ENCODE measurements at regions not wholly inside any gene's neighbourhood (a gene's known extent, or its start where the extent isn't known, plus 50 kb on each side); places are given as distances from the start of the nearest gene placed in this dataset.
A peak's percentile ranks its signal among the peaks of the same experiment; 100 is the strongest.

DNA sequence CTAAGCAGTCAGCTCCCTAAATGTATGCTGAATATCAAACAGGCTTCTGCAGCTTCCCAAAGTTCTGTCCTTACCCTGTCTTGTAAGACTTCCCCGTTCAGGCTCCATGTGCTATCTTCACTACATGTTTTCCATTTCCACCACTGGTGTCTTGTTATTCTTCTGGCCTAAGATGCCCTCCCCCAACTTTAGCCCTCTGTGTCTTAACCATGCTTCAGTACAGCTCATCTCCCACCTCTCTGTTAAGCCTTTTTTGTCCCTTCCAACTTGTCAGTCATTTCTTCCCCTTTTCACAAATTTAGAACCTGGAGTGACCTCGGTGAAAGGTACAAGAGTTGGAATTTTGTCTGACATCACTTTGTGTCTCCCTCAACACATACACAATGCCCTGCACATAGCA, 151.7 kb upstream of the TBL1XR1 start:
- no peak overlapping the region for H3K27ac ChIP-seq (ENCODE audit: low read depth, low read length)
- WGBS, 2 experiments (ENCODE audit: extremely low coverage in 1 of 2, insufficient coverage in 1 of 2, insufficient read length in 1 of 2, insufficient replicate concordance in 2 of 2, low coverage in 1 of 2, low lambda C conversion rate in 2 of 2, missing lambda C conversion rate in 1 of 2), result 95% methylated on average over 2 of the region's 2 CpGs; no CpG with 5 or more reads in 1 of the 2 experiments
- H2BK20ac ChIP-seq (ENCODE audit: low read length), result no peak overlapping the region
- no peak overlapping the region for H3K9ac ChIP-seq (replicated peaks in 1 of 4; ENCODE audit: extremely low read depth in 1 of 4, low read depth in 3 of 4, low read length in 3 of 4)
- no peak overlapping the region for H3K23ac ChIP-seq (ENCODE audit: insufficient read length)
- no peak overlapping the region for H2BK15ac ChIP-seq (ENCODE audit: low read length)
- no peaks in the 10 kb centered on the region for H3K23me2 ChIP-seq (ENCODE audit: low read depth, low read length)
- H3K79me1 ChIP-seq (ENCODE audit: low read depth, low read length), result no peaks in the 10 kb centered on the region
- H2AK5ac ChIP-seq (ENCODE audit: low read depth, low read length), result peak overlapping the region; percentile 78; the same call in 1 of the 2 replicates
- no peak overlapping the region for H4K5ac ChIP-seq (ENCODE audit: insufficient read length, low read depth, low read length)
- no peaks in the 10 kb centered on the region for H3K9me3 ChIP-seq (ENCODE audit: insufficient read depth in 2 of 2, low read depth in 1 of 2, low read length in 1 of 2)
- H4K8ac ChIP-seq (ENCODE audit: extremely low read depth, insufficient read depth, low read length), result no peak overlapping the region
- H3K27me3 ChIP-seq (replicated peaks in 1 of 4; ENCODE audit: control insufficient read depth in 3 of 4, extremely low read depth in 1 of 4, insufficient read depth in 3 of 4, low read length in 3 of 4), result peaks cover 2 to 29% (median 24%) of the 10 kb centered on the region in 4 experiments
- no peaks in the 10 kb centered on the region for H3K79me2 ChIP-seq (ENCODE audit: control insufficient read depth in 1 of 2, insufficient read depth in 2 of 2, low read length in 2 of 2)
- H3K18ac ChIP-seq (ENCODE audit: extremely low read depth, low read length), result no peak overlapping the region
- H4K91ac ChIP-seq (replicated peaks; ENCODE audit: insufficient read length, low read length), result no peak overlapping the region
- no peak overlapping the region for H3K4ac ChIP-seq (replicated peaks; ENCODE audit: insufficient read length, low read depth, low read length)
- no peaks in the 10 kb centered on the region for H3K36me3 ChIP-seq (ENCODE audit: control insufficient read depth in 2 of 4, insufficient read depth in 4 of 4, low read length in 3 of 4)
- no peak overlapping the region for H3K14ac ChIP-seq (ENCODE audit: insufficient read length)
- H2BK5ac ChIP-seq (ENCODE audit: low read depth, low read length), result no peak overlapping the region
- no peak overlapping the region for H3K4me2 ChIP-seq (ENCODE audit: insufficient read depth in 1 of 2, low read depth in 2 of 2, low read length in 2 of 2)
- CTCF ChIA-PET (ENCODE audit: partially characterized antibody), result interaction anchor here (0.6 to 1.6 kb wide), 3 partner anchors 10 to 366 kb away, joined by 3 read pairs; no protein-coding TSS in a partner anchor
- no peak overlapping the region for H2AFZ ChIP-seq (ENCODE audit: low read length)
- H3K56ac ChIP-seq (replicated peaks; ENCODE audit: insufficient read length, low read depth, low read length), result no peak overlapping the region
- POLR2A ChIA-PET (ENCODE audit: partially characterized antibody), result no interaction called here
- H3K4me3 ChIP-seq (ENCODE audit: extremely low read depth in 1 of 4, insufficient read depth in 2 of 4, low read depth in 3 of 4, low read length in 4 of 4), result no peak overlapping the region
- H2BK120ac ChIP-seq (replicated peaks; ENCODE audit: low read depth, low read length), result no peak overlapping the region
- DNase-seq (ENCODE audit: low read depth in 1 of 2, low spot score in 2 of 2) (peak in 1 of 2 experiments; percentile 22), FAIRE-seq (no peak)
- H4K20me1 ChIP-seq (replicated peaks in 1 of 2; ENCODE audit: control insufficient read depth in 1 of 2, insufficient read depth in 2 of 2, low read length in 2 of 2), result peaks cover 0 to 1% of the 10 kb centered on the region in 2 experiments
- peaks cover 4 to 12% (median 7%) of the 10 kb centered on the region in 4 experiments; a peak in 4 of 7 replicates for H3K4me1 ChIP-seq (replicated peaks in 1 of 4; ENCODE audit: control insufficient read depth in 3 of 4, insufficient read depth in 4 of 4, low read length in 3 of 4)
- no peak overlapping the region for H2BK12ac ChIP-seq (ENCODE audit: low read depth, low read length)
- TF ChIP-seq, protein P1, sequence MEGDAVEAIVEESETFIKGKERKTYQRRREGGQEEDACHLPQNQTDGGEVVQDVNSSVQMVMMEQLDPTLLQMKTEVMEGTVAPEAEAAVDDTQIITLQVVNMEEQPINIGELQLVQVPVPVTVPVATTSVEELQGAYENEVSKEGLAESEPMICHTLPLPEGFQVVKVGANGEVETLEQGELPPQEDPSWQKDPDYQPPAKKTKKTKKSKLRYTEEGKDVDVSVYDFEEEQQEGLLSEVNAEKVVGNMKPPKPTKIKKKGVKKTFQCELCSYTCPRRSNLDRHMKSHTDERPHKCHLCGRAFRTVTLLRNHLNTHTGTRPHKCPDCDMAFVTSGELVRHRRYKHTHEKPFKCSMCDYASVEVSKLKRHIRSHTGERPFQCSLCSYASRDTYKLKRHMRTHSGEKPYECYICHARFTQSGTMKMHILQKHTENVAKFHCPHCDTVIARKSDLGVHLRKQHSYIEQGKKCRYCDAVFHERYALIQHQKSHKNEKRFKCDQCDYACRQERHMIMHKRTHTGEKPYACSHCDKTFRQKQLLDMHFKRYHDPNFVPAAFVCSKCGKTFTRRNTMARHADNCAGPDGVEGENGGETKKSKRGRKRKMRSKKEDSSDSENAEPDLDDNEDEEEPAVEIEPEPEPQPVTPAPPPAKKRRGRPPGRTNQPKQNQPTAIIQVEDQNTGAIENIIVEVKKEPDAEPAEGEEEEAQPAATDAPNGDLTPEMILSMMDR (IDR thresholded peaks at IDR 0.05; ENCODE audit: control extremely low read depth in 1 of 3, insufficient read depth in 1 of 3, low read depth in 1 of 3, low read length in 3 of 3), result no peak
- no peak for TF ChIP-seq TAF1 (IDR thresholded peaks at IDR 0.05; ENCODE audit: low read depth, low read length)
- TF ChIP-seq TAF7 (optimal IDR thresholded peaks at IDR 0.05; ENCODE audit: borderline replicate concordance, low read depth, low read length), result no peak
- no peak for TF ChIP-seq POLR2A (IDR thresholded peaks at IDR 0.05; ENCODE audit: control extremely low read depth in 1 of 2, low read depth in 2 of 2, low read length in 2 of 2)
- no peak for TF ChIP-seq KDM1A (IDR thresholded peaks at IDR 0.05; ENCODE audit: borderline replicate concordance, low read length)
- TF ChIP-seq PHF8 (conservative IDR thresholded peaks at IDR 0.05; ENCODE audit: low read depth, low read length), result no peak
- TF ChIP-seq CHD2 (IDR thresholded peaks at IDR 0.05; ENCODE audit: low read length), result no peak
- TF ChIP-seq JUN (IDR thresholded peaks at IDR 0.05; ENCODE audit: low read depth, low read length), result no peak
- no peak for TF ChIP-seq TBP (IDR thresholded peaks at IDR 0.05; ENCODE audit: low read depth, low read length)
- TF ChIP-seq ASH2L (IDR thresholded peaks at IDR 0.05; ENCODE audit: low read length), result no peak
- TF ChIP-seq GTF2F1 (IDR thresholded peaks at IDR 0.05; ENCODE audit: borderline replicate concordance, low read depth, low read length), result no peak
- TF ChIP-seq BRCA1 (IDR thresholded peaks at IDR 0.05; ENCODE audit: low read depth, low read length), result no peak
- no peak for TF ChIP-seq KDM5A (IDR thresholded peaks at IDR 0.05; ENCODE audit: low read length)
